A673 (cell line): ENCODE measurements at regions not wholly inside any gene's neighbourhood (a gene's known extent, or its start where the extent isn't known, plus 50 kb on each side); places are given as distances from the start of the nearest gene placed in this dataset.

Source experiments
- BruUV-seq: library from RNA; stranded (reverse); fragments of 400-500 nt; replicated peaks from 2 replicates; lab custom pipeline; 2021; lab: Mats Ljungman, UMichigan
- CTCF ChIA-PET: fragments of 300-600 bp; sonication (Branson Sonifier 250); formaldehyde crosslinking; loops from one replicate; lab custom pipeline; 2022; ENCODE audit warnings: antibody characterized with exemption; lab: Charles Lee
- POLR2A ChIA-PET: fragments of 300-600 bp; sonication (Branson Sonifier 250); formaldehyde crosslinking; loops from one replicate; lab custom pipeline; 2022; ENCODE audit warnings: antibody characterized with exemption; ENCODE audit not compliant: low non-redundant PET; lab: Charles Lee
- DNase-seq: peaks from one replicate; pipeline ENCODE4 v3.0.0-alpha.2; 2015; ENCODE audit warnings: low spot score
- H3K27ac ChIP-seq: fragments of 200-600 bp; sonication (generic); 2 replicates; pipeline ENCODE4 v1.5.1; 2016; ENCODE audit warnings: mixed run types, low read depth, mild to moderate bottlenecking, mixed read lengths, antibody characterized with exemption, low read length; ENCODE audit not compliant: poor library complexity, severe bottlenecking
- H3K27me3 ChIP-seq: fragments of 200-600 bp; sonication (generic); replicated peaks from 2 replicates; pipeline ENCODE4 v1.6.1; 2017; ENCODE audit warnings: mixed run types, low read depth, mild to moderate bottlenecking, mixed read lengths, antibody characterized with exemption, low read length; ENCODE audit not compliant: insufficient read depth, poor library complexity
- H3K36me3 ChIP-seq: fragments of 200-600 bp; sonication (generic); 2 replicates; pipeline ENCODE4 v1.6.1; 2016; ENCODE audit warnings: mixed run types, mild to moderate bottlenecking, mixed read lengths, antibody characterized with exemption, low read length; ENCODE audit not compliant: insufficient read depth, poor library complexity, severe bottlenecking
- H3K4me1 ChIP-seq: fragments of 200-600 bp; sonication (generic); 2 replicates; pipeline ENCODE4 v1.6.1; 2017; ENCODE audit warnings: mixed run types, mild to moderate bottlenecking, mixed read lengths, antibody characterized with exemption, low read length; ENCODE audit not compliant: insufficient read depth, poor library complexity, severe bottlenecking
- H3K4me3 ChIP-seq: fragments of 200-600 bp; sonication (generic); 2 replicates; pipeline ENCODE4 v1.5.1; 2016; ENCODE audit warnings: low read depth, mixed run types, mild to moderate bottlenecking, mixed read lengths, low read length; ENCODE audit not compliant: poor library complexity, severe bottlenecking
- H3K9me3 ChIP-seq: fragments of 200-600 bp; sonication (generic); 2 replicates; pipeline ENCODE4 v1.6.1; 2016; ENCODE audit warnings: mixed run types, low read depth, mild to moderate bottlenecking, mixed read lengths, antibody characterized with exemption, low read length; ENCODE audit not compliant: poor library complexity, severe bottlenecking
- CTCF ChIP-seq: fragments of 300-800, 200-600 bp; sonication (generic); conservative IDR thresholded peaks from 2 replicates; pipeline ENCODE4 v1.5.1; 2017; ENCODE audit warnings: low read depth, mild to moderate bottlenecking, antibody characterized with exemption, low read length, moderate library complexity, mixed read lengths
- EZH2 ChIP-seq: fragments of 200-600 bp; sonication (generic); IDR thresholded peaks from 2 replicates; pipeline ENCODE4 v1.6.1; 2017; ENCODE audit warnings: borderline replicate concordance, low read depth, mild to moderate bottlenecking, mixed read lengths, antibody characterized with exemption, low read length; ENCODE audit not compliant: poor library complexity, severe bottlenecking
- intact Hi-C: fragments of 100-400 bp; cut with micrococcal nuclease; formaldehyde crosslinking; loops from one replicate; pipeline ENCODE4 v1.10.0; 2022; ENCODE audit not compliant: unreplicated experiment

GRCh38 chr13:83007226-83007625 is 875.0 kb downstream of the SLITRK1 start:
- no TSS peak for BruUV-seq
- intact Hi-C loops = no loop called here
- TF ChIP-seq EZH2 = no peak
- no peak for TF ChIP-seq CTCF
- ChIA-PET CTCF (no interaction called here), POLR2A (no interaction called here)
- Histone ChIP-seq H3K9me3 (no peaks in the 10 kb centered on the region), H3K4me1 (no peaks in the 10 kb centered on the region), H3K36me3 (no peaks in the 10 kb centered on the region), H3K4me3 (no peak overlapping the region), H3K27me3 (no peaks in the 10 kb centered on the region), H3K27ac (no peak overlapping the region)
- no peak for DNase-seq

DNA sequence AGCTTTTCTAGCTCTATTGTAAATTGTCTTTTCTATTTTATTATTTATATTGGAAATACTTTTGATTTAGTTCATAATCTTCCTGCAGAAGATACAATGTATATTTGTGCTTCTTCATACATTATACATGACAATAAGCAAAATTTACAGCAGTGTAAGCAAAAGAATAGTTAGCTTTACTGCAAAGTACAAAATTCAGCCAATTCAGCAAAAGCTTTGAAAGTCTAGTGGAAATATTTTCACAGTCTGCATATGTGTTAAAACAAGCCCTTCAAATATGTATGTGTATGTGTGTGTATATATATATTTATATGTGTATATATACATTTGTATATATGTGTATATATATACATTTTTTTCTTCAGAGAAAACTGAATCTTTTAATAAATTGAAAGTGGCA is 879.1 kb downstream of the SLITRK1 start:
- intact Hi-C loops = no loop called here
- TF ChIP-seq EZH2 = no peak
- no peak for TF ChIP-seq CTCF
- ChIA-PET CTCF (no interaction called here), POLR2A (no interaction called here)
- BruUV-seq = no TSS peak
- no peak overlapping the region for H3K27ac ChIP-seq
- no peak overlapping the region for H3K4me3 ChIP-seq
- no peak for DNase-seq
- H3K4me1 ChIP-seq = no peaks in the 10 kb centered on the region
- no peaks in the 10 kb centered on the region for H3K36me3 ChIP-seq
- H3K27me3 ChIP-seq = no peaks in the 10 kb centered on the region
- H3K9me3 ChIP-seq = no peaks in the 10 kb centered on the region

DNA sequence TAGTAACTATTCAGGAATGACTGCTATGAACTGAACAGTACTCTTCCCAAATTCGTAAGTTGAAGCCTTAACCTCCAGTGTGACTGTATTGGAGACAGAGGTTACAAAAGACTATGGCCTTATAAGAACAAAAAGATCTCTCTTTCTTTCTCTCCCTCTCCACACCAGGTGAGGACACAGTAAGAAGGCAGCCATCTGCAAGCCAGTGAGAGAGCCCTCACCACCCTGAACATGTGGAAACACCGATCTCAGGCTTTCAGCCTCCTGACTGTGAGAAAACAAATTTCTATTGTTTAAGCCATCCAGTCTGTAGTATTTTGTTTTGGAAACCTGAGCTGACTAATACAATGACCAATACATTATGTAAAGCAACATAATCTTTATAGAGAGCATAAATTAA is 888.9 kb downstream of the SLITRK1 start:
- Histone ChIP-seq H3K36me3 (no peaks in the 10 kb centered on the region), H3K4me1 (no peaks in the 10 kb centered on the region), H3K27me3 (no peaks in the 10 kb centered on the region), H3K4me3 (no peak overlapping the region), H3K9me3 (no peaks in the 10 kb centered on the region), H3K27ac (no peak overlapping the region)
- CTCF ChIA-PET = no interaction called here
- no peak for TF ChIP-seq EZH2
- TF ChIP-seq CTCF = no peak
- POLR2A ChIA-PET = no interaction called here
- intact Hi-C loops = no loop called here
- DNase-seq = no peak
- no TSS peak for BruUV-seq
